Vagina (tissue), 2 donors: ENCODE measurements at regions not wholly inside any gene's neighbourhood (a gene's known extent, or its start where the extent isn't known, plus 50 kb on each side); places are given as distances from the start of the nearest gene placed in this dataset.

Experiments used
- POLR2AphosphoS5 ChIP-seq, 2 donors: sonication (generic); formaldehyde crosslinking; IDR thresholded peaks; one replicate each; pipeline ENCODE4 v1.9.0; 2017; ENCODE audit warnings: antibody characterized with exemption in 2 of 2, mild to moderate bottlenecking in 2 of 2, low read depth in 1 of 2; ENCODE audit not compliant: insufficient read depth in 1 of 2
- TF ChIP-seq, protein P1 (sequence below), 3 experiments: fragments of 450-650 bp in 2 of 3; fragments of 200-600 bp in 1 of 3; sonication (generic) in 1 of 3; IDR thresholded peaks; one replicate each; pipeline ENCODE4 v1.5.1; 2017 to 2019; ENCODE audit warnings: antibody characterized with exemption in 3 of 3, mild to moderate bottlenecking in 2 of 3, moderate library complexity in 2 of 3

DNA sequence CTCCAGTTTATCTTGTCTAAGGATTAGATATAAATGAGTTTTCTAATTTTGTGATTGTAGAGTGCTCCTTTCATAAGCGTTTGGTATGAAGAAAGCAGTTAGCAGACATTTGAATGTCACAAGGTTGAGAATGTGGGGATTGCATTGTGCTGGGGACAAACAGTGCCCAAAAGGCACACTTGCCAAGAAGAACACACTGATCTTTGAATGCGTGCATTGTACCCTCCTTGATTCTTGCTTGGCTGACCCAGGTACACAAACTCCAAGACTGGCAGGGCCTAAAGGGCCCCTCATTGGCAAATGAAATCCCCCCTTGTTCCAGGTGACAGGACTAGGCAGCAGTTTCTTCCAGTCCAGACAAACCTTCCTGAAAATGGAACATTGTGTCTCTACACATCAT lies 96.9 kb upstream of the LIFR start:
- TF ChIP-seq, protein P1, sequence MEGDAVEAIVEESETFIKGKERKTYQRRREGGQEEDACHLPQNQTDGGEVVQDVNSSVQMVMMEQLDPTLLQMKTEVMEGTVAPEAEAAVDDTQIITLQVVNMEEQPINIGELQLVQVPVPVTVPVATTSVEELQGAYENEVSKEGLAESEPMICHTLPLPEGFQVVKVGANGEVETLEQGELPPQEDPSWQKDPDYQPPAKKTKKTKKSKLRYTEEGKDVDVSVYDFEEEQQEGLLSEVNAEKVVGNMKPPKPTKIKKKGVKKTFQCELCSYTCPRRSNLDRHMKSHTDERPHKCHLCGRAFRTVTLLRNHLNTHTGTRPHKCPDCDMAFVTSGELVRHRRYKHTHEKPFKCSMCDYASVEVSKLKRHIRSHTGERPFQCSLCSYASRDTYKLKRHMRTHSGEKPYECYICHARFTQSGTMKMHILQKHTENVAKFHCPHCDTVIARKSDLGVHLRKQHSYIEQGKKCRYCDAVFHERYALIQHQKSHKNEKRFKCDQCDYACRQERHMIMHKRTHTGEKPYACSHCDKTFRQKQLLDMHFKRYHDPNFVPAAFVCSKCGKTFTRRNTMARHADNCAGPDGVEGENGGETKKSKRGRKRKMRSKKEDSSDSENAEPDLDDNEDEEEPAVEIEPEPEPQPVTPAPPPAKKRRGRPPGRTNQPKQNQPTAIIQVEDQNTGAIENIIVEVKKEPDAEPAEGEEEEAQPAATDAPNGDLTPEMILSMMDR (IDR thresholded peaks at IDR 0.05) = no peak
- TF ChIP-seq POLR2AphosphoS5 (IDR thresholded peaks at IDR 0.05; ENCODE audit: insufficient read depth in 1 of 2, low read depth in 1 of 2) = no peak
